WTC11 (cell line): ENCODE measurements at regions not wholly inside any gene's neighbourhood (a gene's known extent, or its start where the extent isn't known, plus 50 kb on each side); places are given as distances from the start of the nearest gene placed in this dataset.

Experiments used
- ATAC-seq: fragments of 200-7000 bp; cut with Tn5 transposase; 2 replicates; pipeline ENCODE4 v1.10.0; 2021; ENCODE audit warnings: mild to moderate bottlenecking, moderate library complexity
- CTCF ChIA-PET: fragments of 300-600 bp; sonication (Branson Sonifier 250); formaldehyde crosslinking; loops from one replicate; lab custom pipeline; 2021; ENCODE audit warnings: antibody characterized with exemption; lab: Charles Lee
- POLR2A ChIA-PET: fragments of 350-600 bp; sonication (Branson Sonifier 250); formaldehyde crosslinking; loops from one replicate; lab custom pipeline; 2021; ENCODE audit warnings: antibody characterized with exemption; lab: Charles Lee
- DNase-seq: peaks from one replicate; pipeline ENCODE4 v3.0.0; 2021; ENCODE audit warnings: low spot score
- H3K27ac Mint-ChIP-seq: 2 replicates; pipeline ENCODE4 v1.8.0; 2021; ENCODE audit warnings: mixed read lengths
- H3K27me3 Mint-ChIP-seq: 2 replicates; pipeline ENCODE4 v1.8.0; 2021; ENCODE audit warnings: low read depth, mild to moderate bottlenecking, moderate library complexity, mixed read lengths
- H3K36me3 Mint-ChIP-seq: 2 replicates; pipeline ENCODE4 v1.8.0; 2021; ENCODE audit warnings: mixed read lengths
- H3K4me1 Mint-ChIP-seq: 2 replicates; pipeline ENCODE4 v1.8.0; 2022; ENCODE audit warnings: mixed read lengths
- H3K4me3 Mint-ChIP-seq: 2 replicates; pipeline ENCODE4 v1.8.0; 2021; ENCODE audit warnings: mild to moderate bottlenecking, moderate library complexity, mixed read lengths
- H3K9me3 Mint-ChIP-seq: 2 replicates; pipeline ENCODE4 v1.8.0; 2021; ENCODE audit warnings: mixed read lengths
- JUN ChIP-seq: sonication (generic); formaldehyde crosslinking; IDR thresholded peaks from 2 replicates; pipeline ENCODE4 v1.8.0; 2023; ENCODE audit warnings: mild to moderate bottlenecking, missing genetic modification reagents
- NFYB ChIP-seq: sonication (generic); formaldehyde crosslinking; conservative IDR thresholded peaks from 2 replicates; pipeline ENCODE4 v1.8.0; 2022; ENCODE audit warnings: low read depth, missing genetic modification reagents
- NR2C2 ChIP-seq: sonication (generic); formaldehyde crosslinking; IDR thresholded peaks from 2 replicates; pipeline ENCODE4 v1.8.0; 2022; ENCODE audit warnings: mild to moderate bottlenecking, missing genetic modification reagents
- OVOL2 ChIP-seq: fragments of 250-450 bp; sonication (Bioruptor Pico); IDR thresholded peaks from 2 replicates; pipeline ENCODE4 v1.9.0; 2021; ENCODE audit warnings: mild to moderate bottlenecking, borderline replicate concordance
- RELA ChIP-seq: sonication (generic); formaldehyde crosslinking; IDR thresholded peaks from 2 replicates; pipeline ENCODE4 v1.8.1; 2022; ENCODE audit warnings: missing genetic modification reagents, mild to moderate bottlenecking, borderline replicate concordance
- SMAD4 ChIP-seq: sonication (generic); formaldehyde crosslinking; IDR thresholded peaks from 2 replicates; pipeline ENCODE4 v1.8.0; 2022; ENCODE audit warnings: mild to moderate bottlenecking, missing genetic modification reagents
- SP1 ChIP-seq: sonication (generic); formaldehyde crosslinking; conservative IDR thresholded peaks from 2 replicates; pipeline ENCODE4 v1.8.1; 2022; ENCODE audit warnings: missing genetic modification reagents
- TEAD4 ChIP-seq: sonication (generic); formaldehyde crosslinking; IDR thresholded peaks from 2 replicates; pipeline ENCODE4 v1.8.0; 2022; ENCODE audit warnings: mild to moderate bottlenecking, missing genetic modification reagents
- ZNF121 ChIP-seq: sonication (generic); formaldehyde crosslinking; IDR thresholded peaks from 2 replicates; pipeline ENCODE4 v1.8.0; 2023; ENCODE audit warnings: missing genetic modification reagents
- ZNF138 ChIP-seq: sonication (generic); formaldehyde crosslinking; conservative IDR thresholded peaks from 2 replicates; pipeline ENCODE4 v1.8.1; 2022; ENCODE audit warnings: mild to moderate bottlenecking, moderate library complexity, missing genetic modification reagents
- TF ChIP-seq, protein P1 (sequence below): sonication (generic); formaldehyde crosslinking; IDR thresholded peaks from 2 replicates; pipeline ENCODE4 v1.8.0; 2022; ENCODE audit warnings: missing genetic modification reagents
- TF ChIP-seq, protein P2 (sequence below): sonication (generic); formaldehyde crosslinking; IDR thresholded peaks from 2 replicates; pipeline ENCODE4 v1.8.1; 2023; ENCODE audit warnings: mild to moderate bottlenecking, missing genetic modification reagents, moderate library complexity
- TF ChIP-seq, protein P3 (sequence below): sonication (generic); formaldehyde crosslinking; IDR thresholded peaks from 2 replicates; pipeline ENCODE4 v1.8.1; 2023; ENCODE audit warnings: mild to moderate bottlenecking, missing genetic modification reagents
- TF ChIP-seq, protein P4 (sequence below): fragments of 250-450 bp; sonication (Bioruptor Pico); conservative IDR thresholded peaks from 2 replicates; pipeline ENCODE4 v1.9.0; 2021; ENCODE audit warnings: mild to moderate bottlenecking
- TF ChIP-seq, protein P5 (sequence below): sonication (generic); formaldehyde crosslinking; IDR thresholded peaks from 2 replicates; pipeline ENCODE4 v1.8.0; 2023; ENCODE audit warnings: mild to moderate bottlenecking, missing genetic modification reagents
- TF ChIP-seq, protein P6 (sequence below): sonication (generic); formaldehyde crosslinking; IDR thresholded peaks from 2 replicates; pipeline ENCODE4 v1.8.1; 2023; ENCODE audit warnings: mild to moderate bottlenecking, moderate library complexity, missing genetic modification reagents

DNA sequence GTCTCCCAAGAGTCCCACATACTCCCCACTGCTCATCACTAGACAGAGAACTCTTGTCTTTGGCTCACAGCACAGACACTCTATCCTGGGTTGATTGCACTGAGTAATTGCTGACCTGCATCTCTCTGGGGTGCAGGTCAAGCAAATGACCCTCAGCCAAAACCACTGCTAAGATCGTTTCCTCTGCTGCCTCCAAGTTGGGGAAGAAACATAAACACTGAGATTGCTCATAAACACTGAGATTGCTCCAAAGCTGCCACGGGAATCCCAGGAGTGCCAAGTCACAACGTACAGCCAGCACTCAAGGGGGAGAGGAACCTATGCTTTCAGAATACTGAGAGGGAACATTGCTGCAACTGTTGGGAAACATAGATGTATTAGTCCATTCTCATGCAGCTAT, 1402.1 kb upstream of the ACO1 start (continued):
- TF ChIP-seq, protein P1, sequence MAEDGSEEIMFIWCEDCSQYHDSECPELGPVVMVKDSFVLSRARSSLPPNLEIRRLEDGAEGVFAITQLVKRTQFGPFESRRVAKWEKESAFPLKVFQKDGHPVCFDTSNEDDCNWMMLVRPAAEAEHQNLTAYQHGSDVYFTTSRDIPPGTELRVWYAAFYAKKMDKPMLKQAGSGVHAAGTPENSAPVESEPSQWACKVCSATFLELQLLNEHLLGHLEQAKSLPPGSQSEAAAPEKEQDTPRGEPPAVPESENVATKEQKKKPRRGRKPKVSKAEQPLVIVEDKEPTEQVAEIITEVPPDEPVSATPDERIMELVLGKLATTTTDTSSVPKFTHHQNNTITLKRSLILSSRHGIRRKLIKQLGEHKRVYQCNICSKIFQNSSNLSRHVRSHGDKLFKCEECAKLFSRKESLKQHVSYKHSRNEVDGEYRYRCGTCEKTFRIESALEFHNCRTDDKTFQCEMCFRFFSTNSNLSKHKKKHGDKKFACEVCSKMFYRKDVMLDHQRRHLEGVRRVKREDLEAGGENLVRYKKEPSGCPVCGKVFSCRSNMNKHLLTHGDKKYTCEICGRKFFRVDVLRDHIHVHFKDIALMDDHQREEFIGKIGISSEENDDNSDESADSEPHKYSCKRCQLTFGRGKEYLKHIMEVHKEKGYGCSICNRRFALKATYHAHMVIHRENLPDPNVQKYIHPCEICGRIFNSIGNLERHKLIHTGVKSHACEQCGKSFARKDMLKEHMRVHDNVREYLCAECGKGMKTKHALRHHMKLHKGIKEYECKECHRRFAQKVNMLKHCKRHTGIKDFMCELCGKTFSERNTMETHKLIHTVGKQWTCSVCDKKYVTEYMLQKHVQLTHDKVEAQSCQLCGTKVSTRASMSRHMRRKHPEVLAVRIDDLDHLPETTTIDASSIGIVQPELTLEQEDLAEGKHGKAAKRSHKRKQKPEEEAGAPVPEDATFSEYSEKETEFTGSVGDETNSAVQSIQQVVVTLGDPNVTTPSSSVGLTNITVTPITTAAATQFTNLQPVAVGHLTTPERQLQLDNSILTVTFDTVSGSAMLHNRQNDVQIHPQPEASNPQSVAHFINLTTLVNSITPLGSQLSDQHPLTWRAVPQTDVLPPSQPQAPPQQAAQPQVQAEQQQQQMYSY: no peak
- TF ChIP-seq, protein P2, sequence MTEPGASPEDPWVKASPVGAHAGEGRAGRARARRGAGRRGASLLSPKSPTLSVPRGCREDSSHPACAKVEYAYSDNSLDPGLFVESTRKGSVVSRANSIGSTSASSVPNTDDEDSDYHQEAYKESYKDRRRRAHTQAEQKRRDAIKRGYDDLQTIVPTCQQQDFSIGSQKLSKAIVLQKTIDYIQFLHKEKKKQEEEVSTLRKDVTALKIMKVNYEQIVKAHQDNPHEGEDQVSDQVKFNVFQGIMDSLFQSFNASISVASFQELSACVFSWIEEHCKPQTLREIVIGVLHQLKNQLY: no peak

DNA sequence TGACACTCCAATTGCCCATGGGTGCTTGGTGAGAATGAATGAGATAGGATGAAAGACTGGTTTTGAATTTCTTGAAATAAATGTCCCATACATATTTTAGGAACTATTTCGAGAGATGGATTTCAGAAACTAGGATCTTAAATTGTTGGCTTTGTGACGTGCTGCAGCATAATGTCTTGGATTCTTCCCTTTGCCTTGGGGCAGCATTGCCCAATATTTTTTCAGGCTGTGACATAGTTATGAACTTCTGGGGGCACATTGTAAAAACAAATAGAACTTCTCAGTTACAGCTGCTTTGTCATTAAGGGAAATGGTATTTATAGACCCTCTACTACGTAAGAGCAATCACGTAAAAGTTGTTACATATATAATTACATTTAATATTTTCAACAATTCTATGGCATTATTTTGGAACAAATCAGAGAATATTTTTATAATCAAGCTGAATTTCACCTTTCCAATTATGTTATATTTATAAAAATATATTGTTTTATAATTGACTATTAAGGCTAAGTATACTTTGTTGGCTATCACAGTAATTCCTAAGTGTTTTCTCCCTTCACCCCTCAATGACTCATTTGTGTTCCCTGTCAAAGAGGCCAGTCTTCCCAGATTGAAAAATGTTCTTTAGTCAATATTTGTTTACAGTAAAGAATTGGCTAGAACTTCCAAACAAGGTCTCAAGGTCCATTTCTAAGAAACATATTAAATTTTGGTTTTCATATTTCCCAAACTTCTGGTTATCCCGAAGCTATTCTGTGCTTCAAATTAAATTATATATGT, 1388.3 kb upstream of the ACO1 start:
- Mint-ChIP-seq H3K9me3 (peaks cover 13% of the 10 kb centered on the region), H3K27ac (no peak overlapping the region), H3K27me3 (no peaks in the 10 kb centered on the region), H3K4me1 (no peaks in the 10 kb centered on the region), H3K4me3 (no peak overlapping the region), H3K36me3 (peaks cover 2% of the 10 kb centered on the region)
- TF ChIP-seq TEAD4 (CRISPR knock-in tag): no peak
- no peak for TF ChIP-seq NR2C2 (CRISPR knock-in tag)
- no peak for TF ChIP-seq ZNF138 (CRISPR knock-in tag)
- TF ChIP-seq, protein P3, sequence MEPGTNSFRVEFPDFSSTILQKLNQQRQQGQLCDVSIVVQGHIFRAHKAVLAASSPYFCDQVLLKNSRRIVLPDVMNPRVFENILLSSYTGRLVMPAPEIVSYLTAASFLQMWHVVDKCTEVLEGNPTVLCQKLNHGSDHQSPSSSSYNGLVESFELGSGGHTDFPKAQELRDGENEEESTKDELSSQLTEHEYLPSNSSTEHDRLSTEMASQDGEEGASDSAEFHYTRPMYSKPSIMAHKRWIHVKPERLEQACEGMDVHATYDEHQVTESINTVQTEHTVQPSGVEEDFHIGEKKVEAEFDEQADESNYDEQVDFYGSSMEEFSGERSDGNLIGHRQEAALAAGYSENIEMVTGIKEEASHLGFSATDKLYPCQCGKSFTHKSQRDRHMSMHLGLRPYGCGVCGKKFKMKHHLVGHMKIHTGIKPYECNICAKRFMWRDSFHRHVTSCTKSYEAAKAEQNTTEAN (CRISPR knock-in tag): no peak
- no peak for TF ChIP-seq SMAD4 (CRISPR knock-in tag)
- TF ChIP-seq, protein P4, sequence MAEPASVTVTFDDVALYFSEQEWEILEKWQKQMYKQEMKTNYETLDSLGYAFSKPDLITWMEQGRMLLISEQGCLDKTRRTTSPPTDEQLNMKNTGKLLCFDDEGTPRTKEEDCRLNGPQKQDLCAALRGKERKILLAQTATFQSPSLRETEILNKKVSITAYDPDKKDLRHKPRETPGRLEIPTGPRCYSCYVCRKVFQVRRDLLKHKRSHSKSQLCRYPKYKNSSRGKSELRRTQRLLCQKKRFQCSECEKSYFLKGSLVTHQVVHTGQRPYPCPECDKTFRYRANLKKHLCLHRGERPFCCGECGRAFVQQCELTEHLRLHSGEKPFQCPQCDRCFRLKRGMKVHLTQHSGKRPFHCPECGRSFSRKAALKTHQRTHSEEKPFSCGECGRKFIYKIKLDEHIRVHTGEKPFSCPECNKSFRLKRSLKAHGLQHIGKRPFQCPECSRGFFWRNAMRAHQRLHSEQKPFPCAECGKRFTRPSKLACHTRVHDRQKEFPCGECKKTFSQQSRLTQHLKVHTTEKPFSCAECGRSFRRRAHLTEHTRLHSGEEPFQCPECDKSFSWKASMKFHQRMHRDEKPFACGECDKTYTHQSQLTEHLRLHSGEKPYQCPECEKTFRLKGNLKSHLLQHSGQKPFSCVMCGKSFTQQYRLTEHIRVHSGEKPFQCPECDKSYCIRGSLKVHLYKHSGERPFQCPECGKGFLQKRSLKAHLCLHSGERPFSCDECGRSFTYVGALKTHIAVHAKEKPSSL (CRISPR knock-in tag): no peak
- TF ChIP-seq, protein P5, sequence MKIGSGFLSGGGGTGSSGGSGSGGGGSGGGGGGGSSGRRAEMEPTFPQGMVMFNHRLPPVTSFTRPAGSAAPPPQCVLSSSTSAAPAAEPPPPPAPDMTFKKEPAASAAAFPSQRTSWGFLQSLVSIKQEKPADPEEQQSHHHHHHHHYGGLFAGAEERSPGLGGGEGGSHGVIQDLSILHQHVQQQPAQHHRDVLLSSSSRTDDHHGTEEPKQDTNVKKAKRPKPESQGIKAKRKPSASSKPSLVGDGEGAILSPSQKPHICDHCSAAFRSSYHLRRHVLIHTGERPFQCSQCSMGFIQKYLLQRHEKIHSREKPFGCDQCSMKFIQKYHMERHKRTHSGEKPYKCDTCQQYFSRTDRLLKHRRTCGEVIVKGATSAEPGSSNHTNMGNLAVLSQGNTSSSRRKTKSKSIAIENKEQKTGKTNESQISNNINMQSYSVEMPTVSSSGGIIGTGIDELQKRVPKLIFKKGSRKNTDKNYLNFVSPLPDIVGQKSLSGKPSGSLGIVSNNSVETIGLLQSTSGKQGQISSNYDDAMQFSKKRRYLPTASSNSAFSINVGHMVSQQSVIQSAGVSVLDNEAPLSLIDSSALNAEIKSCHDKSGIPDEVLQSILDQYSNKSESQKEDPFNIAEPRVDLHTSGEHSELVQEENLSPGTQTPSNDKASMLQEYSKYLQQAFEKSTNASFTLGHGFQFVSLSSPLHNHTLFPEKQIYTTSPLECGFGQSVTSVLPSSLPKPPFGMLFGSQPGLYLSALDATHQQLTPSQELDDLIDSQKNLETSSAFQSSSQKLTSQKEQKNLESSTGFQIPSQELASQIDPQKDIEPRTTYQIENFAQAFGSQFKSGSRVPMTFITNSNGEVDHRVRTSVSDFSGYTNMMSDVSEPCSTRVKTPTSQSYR (CRISPR knock-in tag): no peak
- no peak for TF ChIP-seq OVOL2
- no peak for TF ChIP-seq ZNF121 (CRISPR knock-in tag)
- TF ChIP-seq NFYB (CRISPR knock-in tag): no peak
- TF ChIP-seq SP1 (CRISPR knock-in tag): no peak
- no peak for TF ChIP-seq RELA
- TF ChIP-seq, protein P6, sequence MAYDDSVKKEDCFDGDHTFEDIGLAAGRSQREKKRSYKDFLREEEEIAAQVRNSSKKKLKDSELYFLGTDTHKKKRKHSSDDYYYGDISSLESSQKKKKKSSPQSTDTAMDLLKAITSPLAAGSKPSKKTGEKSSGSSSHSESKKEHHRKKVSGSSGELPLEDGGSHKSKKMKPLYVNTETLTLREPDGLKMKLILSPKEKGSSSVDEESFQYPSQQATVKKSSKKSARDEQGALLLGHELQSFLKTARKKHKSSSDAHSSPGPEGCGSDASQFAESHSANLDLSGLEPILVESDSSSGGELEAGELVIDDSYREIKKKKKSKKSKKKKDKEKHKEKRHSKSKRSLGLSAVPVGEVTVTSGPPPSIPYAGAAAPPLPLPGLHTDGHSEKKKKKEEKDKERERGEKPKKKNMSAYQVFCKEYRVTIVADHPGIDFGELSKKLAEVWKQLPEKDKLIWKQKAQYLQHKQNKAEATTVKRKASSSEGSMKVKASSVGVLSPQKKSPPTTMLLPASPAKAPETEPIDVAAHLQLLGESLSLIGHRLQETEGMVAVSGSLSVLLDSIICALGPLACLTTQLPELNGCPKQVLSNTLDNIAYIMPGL (CRISPR knock-in tag): no peak
- TF ChIP-seq, protein P2: no peak
- no peak for TF ChIP-seq JUN (CRISPR knock-in tag)
- ATAC-seq (no peak), DNase-seq (no peak)
- ChIA-PET POLR2A (no interaction called here), CTCF (no interaction called here)
